ENCODE measurements at regions not wholly inside any gene's neighbourhood (a gene's known extent, or its start where the extent isn't known, plus 50 kb on each side); places are given as distances from the start of the nearest gene placed in this dataset.

DNA sequence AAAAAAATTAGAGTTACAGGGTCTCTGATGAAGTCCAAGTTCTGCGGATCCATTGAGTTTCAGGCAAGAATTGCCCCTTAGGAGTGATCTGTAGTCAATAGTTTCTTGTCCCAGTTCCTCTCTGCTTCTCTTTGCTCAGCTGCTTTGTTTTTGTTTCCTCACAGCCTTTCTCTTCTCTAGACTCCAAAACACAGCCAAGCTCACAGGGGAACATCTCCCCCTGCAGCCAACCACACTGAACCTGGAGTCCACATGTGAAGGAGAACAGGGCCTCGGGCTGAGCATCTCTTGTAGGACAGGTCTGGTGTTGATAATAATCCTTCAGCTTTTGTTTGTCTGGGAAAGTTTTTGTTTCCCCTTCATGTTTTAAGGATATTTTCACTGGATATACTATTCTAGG lies 202.6 kb upstream of the ATP10A start:
- TF ChIP-seq POLR2AphosphoS5 (IDR thresholded peaks at IDR 0.05) (no peak), CTCF (IDR thresholded peaks at IDR 0.05) (no peak)

All from prostate gland (tissue), 2 donors.